ENCODE measurements at regions not wholly inside any gene's neighbourhood (a gene's known extent, or its start where the extent isn't known, plus 50 kb on each side); places are given as distances from the start of the nearest gene placed in this dataset.

GRCh38 chr10:14450041-14450491 is 119.3 kb upstream of the FRMD4A start:
- no peaks in the 10 kb centered on the region for H3K36me3 ChIP-seq (ENCODE audit: control insufficient read depth in 2 of 4, insufficient read depth in 4 of 4, low read length in 3 of 4)
- H3K4ac ChIP-seq (replicated peaks; ENCODE audit: insufficient read length, low read depth, low read length): no peak overlapping the region
- H3K56ac ChIP-seq (replicated peaks; ENCODE audit: insufficient read length, low read depth, low read length): no peak overlapping the region
- H3K18ac ChIP-seq (ENCODE audit: extremely low read depth, low read length): no peak overlapping the region
- H3K4me1 ChIP-seq (replicated peaks in 1 of 4; ENCODE audit: control insufficient read depth in 3 of 4, insufficient read depth in 4 of 4, low read length in 3 of 4): no peaks in the 10 kb centered on the region
- no peak overlapping the region for H2AFZ ChIP-seq (ENCODE audit: low read length)
- H3K23me2 ChIP-seq (ENCODE audit: low read depth, low read length): peaks cover 6% of the 10 kb centered on the region; the same call in 1 of the 2 replicates
- no peak overlapping the region for H2BK20ac ChIP-seq (ENCODE audit: low read length)
- peaks cover 0 to 5% of the 10 kb centered on the region in 2 experiments; a peak in 1 of 4 replicates for H3K79me2 ChIP-seq (ENCODE audit: control insufficient read depth in 1 of 2, insufficient read depth in 2 of 2, low read length in 2 of 2)
- no peak overlapping the region for H3K4me2 ChIP-seq (ENCODE audit: insufficient read depth in 1 of 2, low read depth in 2 of 2, low read length in 2 of 2)
- FAIRE-seq (no peak), DNase-seq (ENCODE audit: low read depth in 1 of 2, low spot score in 2 of 2) (no peak)
- 89% methylated on average over 3 of the region's 3 CpGs; no CpG with 5 or more reads in 1 of the 2 experiments for WGBS, 2 experiments (ENCODE audit: extremely low coverage in 1 of 2, insufficient coverage in 1 of 2, insufficient read length in 1 of 2, insufficient replicate concordance in 2 of 2, low coverage in 1 of 2, low lambda C conversion rate in 2 of 2, missing lambda C conversion rate in 1 of 2)
- H2AK5ac ChIP-seq (ENCODE audit: low read depth, low read length): no peak overlapping the region
- no peak overlapping the region for H3K14ac ChIP-seq (ENCODE audit: insufficient read length)
- H3K4me3 ChIP-seq (ENCODE audit: extremely low read depth in 1 of 4, insufficient read depth in 2 of 4, low read depth in 3 of 4, low read length in 4 of 4): no peak overlapping the region
- H4K20me1 ChIP-seq (replicated peaks in 1 of 2; ENCODE audit: control insufficient read depth in 1 of 2, insufficient read depth in 2 of 2, low read length in 2 of 2): peaks cover 0 to 1% of the 10 kb centered on the region in 2 experiments
- H2BK12ac ChIP-seq (ENCODE audit: low read depth, low read length): no peak overlapping the region
- TF ChIP-seq BRCA1 (IDR thresholded peaks at IDR 0.05; ENCODE audit: low read depth, low read length) (no peak), KDM5A (IDR thresholded peaks at IDR 0.05; ENCODE audit: low read length) (no peak)
- no peak overlapping the region for H4K8ac ChIP-seq (ENCODE audit: extremely low read depth, insufficient read depth, low read length)
- no peak overlapping the region for H3K23ac ChIP-seq (ENCODE audit: insufficient read length)
- ChIA-PET POLR2A (ENCODE audit: partially characterized antibody) (interaction anchor here (0.9 kb wide), 1 partner anchor 266 kb away, joined by 4 read pairs; no protein-coding TSS in a partner anchor), CTCF (ENCODE audit: partially characterized antibody) (interaction anchor here (0.8 kb wide), 1 partner anchor 42 kb away, joined by 3 read pairs; no protein-coding TSS in a partner anchor)
- no peak overlapping the region for H4K91ac ChIP-seq (replicated peaks; ENCODE audit: insufficient read length, low read length)
- H3K79me1 ChIP-seq (ENCODE audit: low read depth, low read length): no peaks in the 10 kb centered on the region
- H3K9ac ChIP-seq (replicated peaks in 1 of 4; ENCODE audit: extremely low read depth in 1 of 4, low read depth in 3 of 4, low read length in 3 of 4): no peak overlapping the region
- no peaks in the 10 kb centered on the region for H3K9me3 ChIP-seq (ENCODE audit: insufficient read depth in 2 of 2, low read depth in 1 of 2, low read length in 1 of 2)
- no peak overlapping the region for H2BK5ac ChIP-seq (ENCODE audit: low read depth, low read length)
- no peak overlapping the region for H2BK120ac ChIP-seq (replicated peaks; ENCODE audit: low read depth, low read length)
- no peak overlapping the region for H3K27ac ChIP-seq (ENCODE audit: low read depth, low read length)
- no peak overlapping the region for H4K5ac ChIP-seq (ENCODE audit: insufficient read length, low read depth, low read length)
- H3K27me3 ChIP-seq (replicated peaks in 1 of 4; ENCODE audit: control insufficient read depth in 3 of 4, extremely low read depth in 1 of 4, insufficient read depth in 3 of 4, low read length in 3 of 4): no peaks in the 10 kb centered on the region
- H2BK15ac ChIP-seq (ENCODE audit: low read length): no peak overlapping the region

Data from H1 (cell line).